ENCODE measurements at regions not wholly inside any gene's neighbourhood (a gene's known extent, or its start where the extent isn't known, plus 50 kb on each side); places are given as distances from the start of the nearest gene placed in this dataset.

GRCh38 chr2:43127208-43127940, 99.0 kb downstream of the ZFP36L2 start:
- TF ChIP-seq RAD21 (IDR thresholded peaks at IDR 0.05; ENCODE audit: low read depth) (peak; percentile 92), MAX (IDR thresholded peaks at IDR 0.05) (peak; percentile 50; the same call in 1 of the 2 replicates), FOXM1 (IDR thresholded peaks at IDR 0.05; ENCODE audit: borderline replicate concordance, low read depth) (no peak)

- TF ChIP-seq EGR1 (IDR thresholded peaks at IDR 0.05) (no peak), YY1 (IDR thresholded peaks at IDR 0.05; ENCODE audit: low read depth) (no peak), EP300 (IDR thresholded peaks at IDR 0.05; ENCODE audit: borderline replicate concordance) (no peak), TCF12 (IDR thresholded peaks at IDR 0.05; ENCODE audit: low read depth) (no peak), ZBTB7A (IDR thresholded peaks at IDR 0.05; ENCODE audit: low read depth) (0 out of 2 replicates have a peak, but pooled peaks have one; percentile 19)
These were observed 99.6 kb downstream of the ZFP36L2 start for GRCh38 chr2:43126817-43127207.

GRCh38 chr2:43125090-43125998, 101.1 kb downstream of the ZFP36L2 start:
- TF ChIP-seq EP300 (IDR thresholded peaks at IDR 0.05; ENCODE audit: borderline replicate concordance) (no peak), NFIC (IDR thresholded peaks at IDR 0.05) (no peak), REST (IDR thresholded peaks at IDR 0.05; ENCODE audit: low read depth) (no peak), RAD21 (IDR thresholded peaks at IDR 0.05; ENCODE audit: low read depth) (no peak), CEBPB (IDR thresholded peaks at IDR 0.05) (no peak), ZBTB7A (IDR thresholded peaks at IDR 0.05; ENCODE audit: low read depth) (no peak), TCF12 (IDR thresholded peaks at IDR 0.05; ENCODE audit: low read depth) (no peak), USF1 (IDR thresholded peaks at IDR 0.05) (no peak), MAX (IDR thresholded peaks at IDR 0.05) (no peak), YY1 (IDR thresholded peaks at IDR 0.05; ENCODE audit: low read depth) (no peak)

GRCh38 chr2:43124687-43125057, 101.7 kb downstream of the ZFP36L2 start:
- TF ChIP-seq MAX (IDR thresholded peaks at IDR 0.05) = no peak
- TF ChIP-seq YY1 (IDR thresholded peaks at IDR 0.05; ENCODE audit: low read depth) = no peak
- no peak for TF ChIP-seq TCF12 (IDR thresholded peaks at IDR 0.05; ENCODE audit: low read depth)
- TF ChIP-seq CEBPB (IDR thresholded peaks at IDR 0.05) = no peak
- TF ChIP-seq NFIC (IDR thresholded peaks at IDR 0.05) = no peak
- no peak for TF ChIP-seq EGR1 (IDR thresholded peaks at IDR 0.05)
- TF ChIP-seq USF1 (IDR thresholded peaks at IDR 0.05) = no peak
- TF ChIP-seq TAF1 (IDR thresholded peaks at IDR 0.05; ENCODE audit: low read depth) = no peak
- no peak for TF ChIP-seq TEAD4 (IDR thresholded peaks at IDR 0.05)
- no peak for TF ChIP-seq REST (IDR thresholded peaks at IDR 0.05; ENCODE audit: low read depth)
- no peak for TF ChIP-seq ZBTB7A (IDR thresholded peaks at IDR 0.05; ENCODE audit: low read depth)
- TF ChIP-seq EP300 (IDR thresholded peaks at IDR 0.05; ENCODE audit: borderline replicate concordance) = no peak
- TF ChIP-seq CREB1 (IDR thresholded peaks at IDR 0.05; ENCODE audit: low read depth) = no peak
- no peak for TF ChIP-seq FOXM1 (IDR thresholded peaks at IDR 0.05; ENCODE audit: borderline replicate concordance, low read depth)
- no peak for TF ChIP-seq RAD21 (IDR thresholded peaks at IDR 0.05; ENCODE audit: low read depth)

GRCh38 chr2:43123981-43124686, 102.3 kb downstream of the ZFP36L2 start:
- no peak for TF ChIP-seq NFIC (IDR thresholded peaks at IDR 0.05)
- no peak for TF ChIP-seq CREB1 (IDR thresholded peaks at IDR 0.05; ENCODE audit: low read depth)
- TF ChIP-seq RAD21 (IDR thresholded peaks at IDR 0.05; ENCODE audit: low read depth) = no peak
- no peak for TF ChIP-seq EGR1 (IDR thresholded peaks at IDR 0.05)

All from Ishikawa (cell line).